NCI-H524 (cell line): ENCODE measurements at regions not wholly inside any gene's neighbourhood (a gene's known extent, or its start where the extent isn't known, plus 50 kb on each side); places are given as distances from the start of the nearest gene placed in this dataset.
"Not testable (repeated sequence)": the region's sequence is repeated elsewhere in the genome, so short reads cannot be mapped to it uniquely, and the experiment has no call there.

ENCODE experiments used
- DNase-seq, 2 experiments: peaks; one replicate each; lab custom pipeline; 2025; lab: John Stamatoyannopoulos, UW

DNA sequence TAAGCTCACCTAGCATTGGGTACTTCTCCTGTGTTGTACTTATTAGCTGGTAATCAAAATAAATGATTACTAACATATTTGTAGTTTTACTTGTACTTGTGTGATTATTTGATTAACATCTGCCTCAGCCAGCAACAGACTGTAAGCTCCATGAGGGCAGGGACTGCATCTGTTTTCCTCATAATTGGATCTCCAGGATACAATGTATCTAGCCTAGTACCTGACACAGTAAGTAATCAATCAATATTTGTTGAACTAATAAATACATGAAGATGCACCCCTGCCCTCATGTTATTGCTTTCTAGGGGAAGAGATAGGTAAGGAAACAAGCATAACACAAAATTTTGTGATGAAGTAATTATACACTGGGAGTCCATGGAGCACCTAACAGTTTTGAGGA is 101.5 kb downstream of the TENT5C start:
- no peak for DNase-seq

DNA sequence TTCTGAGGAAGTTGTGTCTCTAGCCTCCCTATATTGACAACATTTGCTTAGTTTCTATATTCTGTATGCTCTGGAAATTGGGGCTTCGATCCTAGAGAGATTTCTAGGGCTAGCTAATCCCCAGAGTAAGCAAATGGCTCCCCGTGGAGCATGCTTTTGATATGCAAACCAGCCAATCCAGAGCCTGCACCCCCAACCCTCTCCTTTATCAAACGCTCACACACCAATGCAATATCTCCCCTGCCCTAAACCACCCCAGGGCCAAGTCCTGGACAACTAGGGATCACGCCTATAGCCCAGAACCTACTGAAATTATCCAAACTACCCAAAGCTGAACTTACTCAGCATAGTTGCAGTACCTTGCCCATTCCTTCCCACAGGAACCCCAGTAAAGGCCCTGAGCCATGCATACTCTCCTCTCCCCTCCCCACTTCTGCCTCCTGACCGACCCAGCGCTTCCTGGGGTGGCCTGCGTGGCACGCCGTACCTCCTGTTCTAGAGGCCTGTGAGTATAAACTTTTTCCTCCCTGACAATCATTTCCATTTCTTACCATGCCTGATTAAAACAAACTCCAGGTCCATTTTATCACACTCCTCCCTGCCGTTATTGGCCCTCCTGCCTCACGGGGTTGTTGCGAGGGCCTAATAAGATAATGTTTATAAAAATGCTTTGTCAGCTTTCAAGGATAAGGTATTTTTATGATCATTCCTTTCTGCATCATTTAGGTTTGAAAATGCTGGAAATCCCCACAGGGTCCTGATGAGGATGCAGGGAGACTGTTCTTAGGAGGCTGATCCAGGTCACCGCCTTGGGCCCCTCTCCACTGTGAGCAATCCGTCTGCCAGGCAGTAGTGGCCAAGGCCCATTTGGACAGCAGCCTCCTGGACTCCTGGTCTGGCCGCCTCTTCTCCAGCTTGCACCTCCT is 102.7 kb downstream of the TENT5C start:
- no peak for DNase-seq

DNA sequence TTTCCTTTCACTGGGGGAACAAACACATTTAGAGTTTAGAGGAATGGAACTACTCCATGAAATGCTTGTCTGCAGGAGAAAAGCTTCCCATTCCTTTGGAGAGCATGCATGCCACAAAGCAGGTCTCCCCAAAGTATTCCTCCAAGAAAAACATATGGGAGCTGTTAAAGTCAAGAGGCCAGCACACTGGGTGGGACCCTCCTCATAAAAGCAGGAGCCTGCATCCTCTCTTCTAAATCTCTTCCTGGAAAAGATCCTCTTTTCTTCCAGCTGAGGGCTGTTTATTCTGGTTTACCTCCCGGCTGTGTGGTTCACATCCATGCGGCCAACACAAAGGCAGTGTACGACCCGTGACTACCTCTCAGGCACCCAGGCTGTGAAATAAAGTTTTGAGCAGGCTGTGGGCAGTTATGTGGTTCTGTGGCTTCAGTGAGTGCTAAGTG is 103.4 kb downstream of the TENT5C start:
- no peak for DNase-seq

DNA sequence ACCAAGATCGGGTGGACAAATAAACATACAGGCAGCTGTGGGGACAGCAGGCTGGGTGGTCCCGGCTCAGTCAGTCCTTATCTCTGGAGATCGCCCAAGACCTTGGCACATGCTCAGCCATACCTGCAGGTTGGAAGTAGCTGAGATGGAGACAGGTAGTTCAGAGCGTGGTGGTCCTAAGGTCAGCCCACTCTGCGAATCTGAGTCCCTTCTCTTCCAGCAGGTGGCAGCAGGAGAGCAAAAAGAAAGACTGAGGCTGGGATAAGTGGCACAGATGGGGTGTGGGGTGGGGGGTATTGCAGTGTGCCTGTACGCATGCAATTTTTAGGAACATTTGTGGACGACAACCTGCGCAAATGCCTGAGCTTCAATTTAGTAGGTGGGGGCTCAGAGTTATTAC is 104.9 kb downstream of the TENT5C start:
- peak in 1 of 2 experiments; percentile 25 for DNase-seq

DNA sequence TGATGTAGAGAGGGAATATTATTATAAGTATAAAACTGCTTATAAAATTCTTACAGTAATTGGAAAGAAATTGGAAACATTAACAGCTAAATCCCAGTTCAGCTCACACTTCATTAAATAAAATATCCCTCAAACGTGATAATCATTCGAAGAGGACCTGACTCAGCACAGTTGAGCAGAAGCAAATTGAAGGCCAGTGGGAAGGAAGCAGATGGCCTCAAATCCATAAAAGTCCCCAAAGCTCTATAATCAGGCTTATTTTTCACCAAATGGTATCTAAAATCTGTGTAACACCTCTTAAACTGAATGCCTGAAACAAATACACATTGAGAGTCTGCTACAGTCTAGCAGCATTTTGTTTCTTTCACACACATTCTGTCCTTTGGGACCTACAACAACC is 106.8 kb downstream of the TENT5C start:
- DNase-seq = peak; percentile 49 to 66

DNA sequence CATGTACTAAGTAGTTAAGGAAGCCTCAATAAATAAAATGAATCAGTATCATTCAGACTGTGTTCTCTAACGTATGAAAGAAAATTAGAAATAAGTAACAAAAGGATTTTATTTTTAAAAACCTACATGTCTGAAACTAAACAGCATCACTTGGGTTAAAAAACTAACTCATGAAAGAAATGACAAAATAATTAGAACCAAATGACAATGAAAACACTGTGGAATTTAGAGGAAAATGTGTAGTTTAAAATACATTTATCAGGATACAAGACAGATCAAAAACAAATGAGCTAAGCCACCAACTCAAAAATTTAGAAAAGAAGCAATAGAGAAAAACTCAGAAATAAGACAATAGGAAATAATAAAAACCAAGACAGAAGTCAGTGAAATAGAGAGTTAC is 108.7 kb downstream of the TENT5C start:
- no peak for DNase-seq

DNA sequence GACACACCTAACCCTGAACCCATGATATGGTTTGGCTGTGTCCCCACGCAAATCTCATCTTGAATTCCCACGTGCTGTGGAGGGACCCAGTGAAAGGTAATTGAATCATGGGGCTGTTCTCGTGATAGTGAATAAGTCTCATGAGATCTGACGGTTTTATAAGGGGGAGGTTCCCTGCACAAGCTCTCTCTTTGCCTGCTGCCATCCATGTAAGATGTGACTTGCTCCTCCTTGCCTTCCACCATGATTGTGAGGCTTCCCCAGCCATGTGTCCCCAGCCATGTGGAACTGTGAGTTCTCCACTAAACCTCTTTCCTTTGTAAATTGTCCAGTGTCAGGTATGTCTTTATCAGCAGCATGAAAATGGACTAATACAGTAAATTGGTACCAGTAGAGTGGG is 110.2 kb downstream of the TENT5C start:
- not testable (repeated sequence) for DNase-seq

DNA sequence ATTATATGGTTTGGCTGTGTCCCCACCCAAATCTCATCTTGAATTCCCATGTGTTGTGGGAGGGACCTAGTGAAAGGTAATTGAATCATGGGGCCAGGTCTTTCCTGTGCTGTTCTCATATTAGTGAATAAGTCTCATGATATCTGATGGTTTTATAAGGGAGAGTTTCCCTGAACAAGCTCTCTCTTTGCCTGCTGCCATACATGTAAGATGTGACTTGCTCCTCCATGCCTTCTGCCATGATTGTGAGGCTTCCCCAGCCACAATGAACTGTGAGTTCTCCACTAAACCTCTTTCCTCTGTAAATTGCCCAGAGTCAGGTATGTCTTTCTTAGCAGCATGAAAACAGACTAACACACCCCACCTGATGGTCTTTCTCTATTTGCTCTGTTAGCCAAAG is 112.1 kb downstream of the TENT5C start:
- DNase-seq = not testable (repeated sequence)

DNA sequence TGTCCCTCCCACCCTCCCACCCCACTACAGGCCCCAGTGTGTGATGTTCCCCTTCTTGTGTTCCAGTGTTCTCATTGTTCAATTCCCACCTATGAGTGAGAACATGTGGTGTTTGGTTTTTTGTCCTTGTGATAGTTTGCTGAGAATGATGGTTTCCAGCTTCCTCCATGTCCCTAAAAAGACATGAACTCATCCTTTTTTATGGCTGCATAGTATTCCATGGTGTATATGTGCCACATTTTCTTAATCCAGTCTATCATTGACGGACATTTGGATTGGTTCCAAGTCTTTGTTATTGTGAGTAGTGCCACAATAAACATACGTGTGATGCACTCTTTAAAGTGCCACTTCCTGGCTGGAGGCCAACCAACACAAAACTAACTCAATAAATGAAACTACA is 112.7 kb downstream of the TENT5C start:
- DNase-seq = not testable (repeated sequence)

DNA sequence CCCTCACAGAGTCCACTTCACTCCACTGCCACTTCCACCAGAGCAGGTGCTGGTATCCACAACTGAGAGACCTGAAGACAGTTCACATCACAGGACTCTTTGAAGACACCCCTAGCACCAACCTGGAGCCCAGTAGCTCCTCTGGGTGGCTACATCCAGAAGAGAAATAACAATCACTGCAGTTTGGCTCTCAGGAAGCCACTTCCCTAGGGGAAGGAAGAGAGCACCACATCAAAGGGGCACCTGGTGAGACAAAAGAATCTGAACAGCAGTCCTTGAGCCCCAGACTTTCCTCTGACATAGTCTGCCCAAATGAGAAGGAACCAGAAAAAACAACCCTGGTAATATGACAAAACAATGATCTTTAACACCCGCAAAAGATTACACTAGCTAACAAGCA is 113.2 kb downstream of the TENT5C start:
- DNase-seq = no peak

DNA sequence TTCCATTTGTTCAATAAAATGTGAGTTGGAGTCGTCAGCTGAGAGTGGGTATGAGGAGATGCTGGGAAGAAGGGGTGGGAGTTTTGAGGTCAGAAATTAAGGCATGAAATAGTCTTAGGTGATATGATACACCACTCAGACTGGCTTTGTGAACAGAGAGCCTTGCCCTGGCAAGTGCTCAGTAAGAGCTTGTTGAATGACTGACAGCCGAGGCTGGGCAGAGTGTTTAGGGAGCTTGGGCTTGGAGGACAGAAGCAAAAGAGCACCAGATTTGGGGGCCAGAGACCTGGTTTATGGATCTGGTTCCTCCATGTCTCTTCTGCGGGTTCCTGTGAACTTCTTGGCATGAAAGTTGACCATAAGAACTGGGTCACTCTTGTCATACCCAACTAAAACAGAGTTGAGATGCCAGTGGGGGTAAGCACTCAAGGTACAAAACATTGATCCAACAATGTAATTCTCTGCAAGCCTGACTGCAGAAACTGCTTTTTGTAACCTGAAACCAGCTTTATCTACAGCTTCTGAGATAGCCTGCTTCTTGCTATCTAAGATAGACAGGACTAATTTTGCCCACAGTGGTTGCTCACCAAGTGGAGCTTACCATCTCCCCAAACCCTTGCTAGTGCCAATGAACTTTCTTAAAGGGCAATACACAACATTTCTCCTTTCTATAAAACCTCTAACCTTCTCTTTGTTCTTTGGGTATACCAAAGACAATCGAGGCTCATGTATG is 126.4 kb downstream of the TENT5C start:
- DNase-seq = no peak

DNA sequence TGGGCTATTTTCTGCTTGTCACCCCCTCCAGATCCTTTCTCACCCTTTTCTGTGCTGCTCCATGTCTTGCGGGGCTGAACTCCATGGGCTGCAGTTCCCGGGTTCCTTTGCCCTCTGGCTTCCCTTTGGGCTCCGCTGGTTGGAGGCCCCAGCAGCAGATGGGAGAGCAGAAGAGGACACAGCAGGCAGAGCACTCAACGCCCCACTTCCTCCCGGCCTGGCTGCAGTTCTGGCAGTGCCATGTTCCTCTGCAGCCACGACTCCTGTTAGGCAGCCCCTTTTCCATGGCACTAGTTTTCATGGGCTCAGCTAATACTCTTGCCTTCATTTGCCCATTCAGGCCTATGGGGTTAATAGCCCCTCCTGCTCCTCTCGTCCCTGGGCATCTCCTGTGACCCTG is 127.1 kb downstream of the TENT5C start:
- DNase-seq = no peak

DNA sequence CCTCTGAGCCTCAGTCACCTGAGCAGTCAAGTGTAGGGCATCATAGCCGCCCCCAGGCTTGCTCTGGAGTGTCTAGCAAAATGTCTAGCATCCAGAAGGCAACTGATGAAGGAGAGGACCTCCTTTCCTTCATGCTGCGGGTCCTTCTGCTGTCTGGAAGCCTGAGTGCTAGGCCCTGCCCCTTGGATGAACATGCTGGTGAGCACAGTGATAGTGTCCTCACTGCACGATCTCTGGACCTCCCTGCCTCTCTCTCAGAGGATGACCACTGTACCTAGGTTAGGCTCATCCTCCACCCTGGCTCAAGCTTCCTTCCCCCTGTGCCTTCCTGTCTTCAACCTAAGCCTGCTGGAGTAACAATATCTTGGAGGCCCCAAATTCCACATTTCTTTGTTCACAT is 128.6 kb downstream of the TENT5C start:
- DNase-seq = no peak

DNA sequence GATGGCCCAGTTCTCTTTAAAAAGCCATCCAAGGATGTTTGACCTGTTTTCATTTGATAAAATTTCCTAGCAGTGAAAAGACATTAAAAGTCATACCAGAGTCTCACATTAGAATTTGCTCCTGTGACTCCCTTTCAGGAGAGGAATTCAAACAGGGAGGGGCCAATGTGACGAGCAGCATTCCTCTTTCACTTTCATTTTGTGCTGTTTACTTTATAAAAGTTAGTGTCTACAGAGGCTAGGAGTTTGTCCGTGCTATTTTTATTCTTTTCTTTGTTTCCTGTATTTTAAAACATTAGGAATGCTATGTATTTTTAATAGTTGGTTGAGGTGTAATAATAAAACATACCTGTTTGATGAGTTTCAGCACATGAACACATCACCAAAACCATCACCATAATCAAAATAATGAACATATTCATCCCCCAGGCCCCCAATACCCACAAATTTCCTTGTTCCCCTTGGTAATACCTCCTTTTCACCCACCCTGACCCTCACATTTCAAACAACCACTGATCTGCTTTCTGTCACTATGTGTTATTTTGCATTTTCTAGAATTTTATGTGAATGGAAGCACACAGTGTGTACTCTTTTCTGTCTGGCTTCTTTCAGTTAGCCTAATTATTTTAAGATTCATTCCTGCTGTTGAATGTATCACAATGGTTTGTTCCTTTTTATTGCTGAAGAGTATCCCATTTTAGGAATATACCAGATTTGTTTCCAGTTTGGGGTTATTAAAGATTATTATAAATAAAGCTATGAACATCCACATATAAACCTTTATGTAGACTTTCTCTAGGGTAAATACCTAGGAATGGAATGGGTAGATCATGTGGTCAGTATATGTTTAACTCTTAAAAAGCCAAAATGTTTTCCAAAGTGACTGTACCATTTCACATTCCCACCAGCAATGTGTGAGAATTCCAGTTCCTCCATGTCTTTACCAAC is 129.5 kb downstream of the TENT5C start:
- no peak for DNase-seq

DNA sequence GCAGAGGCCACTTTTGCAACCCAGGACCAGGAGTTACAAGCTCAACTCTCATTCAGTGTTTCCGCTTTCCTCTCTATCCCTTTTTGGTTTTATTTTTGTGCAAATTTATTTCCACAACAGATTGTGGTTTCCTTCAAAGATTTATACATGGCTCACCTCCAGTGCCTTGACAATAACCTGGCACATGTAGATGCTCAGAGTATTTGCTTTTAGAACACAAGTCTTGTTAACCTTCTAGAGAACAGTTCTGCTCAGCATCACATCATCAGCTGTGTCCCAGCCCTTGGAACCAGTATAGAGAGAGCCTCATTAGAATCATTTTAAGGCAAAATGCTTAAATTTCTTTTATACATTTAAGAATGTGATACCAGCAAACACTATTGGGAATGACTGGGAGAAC is 133.7 kb downstream of the TENT5C start:
- no peak for DNase-seq

DNA sequence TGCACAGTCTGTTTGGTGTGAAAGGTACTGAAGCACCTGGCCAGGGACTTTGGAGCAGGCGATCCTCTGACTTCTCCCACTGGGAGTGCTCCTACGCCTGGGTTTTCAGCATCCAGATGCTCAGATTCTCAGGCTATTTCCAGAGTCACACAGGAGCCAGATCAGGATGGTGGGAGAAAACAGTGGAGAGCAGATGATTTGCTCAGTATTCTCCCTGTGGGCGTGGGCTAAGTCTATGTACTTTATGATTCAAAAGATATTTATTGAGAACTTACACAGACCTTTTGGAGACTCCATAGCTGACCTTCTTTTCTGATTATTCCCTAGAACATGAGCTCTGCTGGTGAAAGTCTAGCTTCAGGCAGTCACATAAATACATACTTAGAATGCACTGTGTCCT is 134.6 kb downstream of the TENT5C start:
- no peak for DNase-seq

DNA sequence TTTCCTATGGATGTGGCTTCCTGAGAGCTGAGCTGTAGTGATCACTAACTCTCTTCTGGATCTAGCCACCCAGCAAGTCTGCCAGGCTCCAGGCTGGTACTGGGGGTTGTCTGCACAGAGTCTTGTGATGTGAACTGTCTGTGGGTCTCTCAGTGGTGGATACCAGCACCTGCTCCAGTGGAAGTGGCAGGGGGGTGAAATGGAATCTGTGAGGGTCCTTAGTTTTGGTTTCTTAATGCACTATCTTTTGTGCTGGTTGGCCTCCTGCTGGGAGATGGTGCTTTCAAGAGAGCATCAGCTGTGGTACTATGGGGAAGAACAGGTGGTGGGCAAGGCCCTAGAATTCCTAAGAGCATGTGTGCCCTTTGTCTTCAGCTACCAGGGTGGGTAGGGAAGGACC is 140.7 kb downstream of the TENT5C start:
- not testable (repeated sequence) for DNase-seq

DNA sequence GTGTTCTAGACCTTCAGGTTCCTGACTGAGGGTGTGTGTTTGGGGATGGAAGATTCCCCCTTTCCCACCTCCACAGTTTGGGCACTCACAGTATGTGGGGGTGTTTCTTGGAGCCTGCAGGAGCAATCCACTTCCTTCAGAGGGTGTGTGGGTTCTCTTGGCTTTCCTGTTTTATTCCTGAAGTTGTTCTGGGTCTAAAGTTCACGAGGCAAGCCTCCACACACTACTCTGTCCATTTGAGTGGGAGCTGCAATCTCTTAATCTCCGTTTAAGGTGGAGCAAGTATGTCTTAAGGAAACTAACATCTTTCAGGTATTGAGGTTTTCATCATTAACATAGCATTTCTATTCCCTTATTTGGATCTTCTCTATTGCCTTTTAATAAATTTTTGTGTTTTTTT is 141.8 kb downstream of the TENT5C start:
- DNase-seq = no peak

DNA sequence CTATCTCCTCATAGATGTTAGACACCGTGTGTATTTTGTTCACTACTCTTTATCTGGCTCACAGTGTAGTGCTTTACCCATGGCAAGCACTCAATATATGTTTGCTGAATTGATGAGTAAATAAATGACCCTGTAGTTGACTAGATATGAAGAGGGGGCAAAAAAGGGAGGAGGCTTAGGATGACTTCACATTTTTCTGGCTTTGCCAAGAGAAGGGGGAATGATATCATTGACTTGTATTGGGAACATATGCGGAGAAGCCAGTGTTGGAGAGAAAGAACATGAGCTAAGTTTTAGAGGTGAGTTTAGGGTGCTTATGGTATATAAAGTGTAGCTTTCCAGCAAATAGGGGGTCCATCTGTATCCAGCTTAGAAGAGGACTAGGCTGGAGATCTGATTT is 145.5 kb downstream of the TENT5C start:
- DNase-seq = no peak

DNA sequence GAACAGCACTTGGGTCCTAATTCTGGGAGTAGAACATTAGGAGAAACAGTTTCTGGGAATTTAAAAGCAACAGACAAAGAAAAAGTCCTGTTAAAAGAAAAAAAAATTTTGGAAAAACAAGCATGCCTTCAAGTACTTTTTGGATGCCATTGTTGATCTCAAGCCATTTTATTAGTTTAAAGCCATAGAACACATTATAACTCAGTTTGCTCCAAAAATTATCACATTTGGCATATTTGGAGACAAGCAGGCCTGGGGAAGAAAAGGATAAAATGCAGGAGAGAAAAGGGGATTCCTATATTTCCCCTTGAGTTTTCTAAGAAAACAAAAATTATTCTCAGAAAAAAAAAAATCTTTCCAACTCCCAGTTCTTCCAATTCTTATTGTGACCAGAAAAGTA is 146.8 kb downstream of the TENT5C start:
- DNase-seq = no peak

DNA sequence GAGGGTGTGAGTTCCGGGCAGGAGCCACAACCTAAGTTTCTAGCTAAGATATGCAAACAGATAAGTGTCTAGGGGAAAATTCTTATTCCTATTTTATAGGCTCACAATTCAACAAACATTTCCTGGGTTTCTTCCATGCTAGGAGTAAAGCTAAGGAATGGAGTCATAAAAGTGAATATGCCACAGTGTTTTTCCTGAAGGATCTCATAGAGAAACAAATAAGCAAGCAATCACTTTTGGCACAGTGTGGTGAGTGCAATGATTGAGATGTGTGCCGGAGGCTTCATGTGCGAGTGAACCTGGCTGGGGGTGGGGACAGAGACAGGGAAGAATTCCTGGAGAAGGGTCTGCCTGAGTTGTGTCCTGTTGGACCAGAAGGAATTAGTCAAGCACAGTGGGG is 147.4 kb downstream of the TENT5C start:
- no peak for DNase-seq

DNA sequence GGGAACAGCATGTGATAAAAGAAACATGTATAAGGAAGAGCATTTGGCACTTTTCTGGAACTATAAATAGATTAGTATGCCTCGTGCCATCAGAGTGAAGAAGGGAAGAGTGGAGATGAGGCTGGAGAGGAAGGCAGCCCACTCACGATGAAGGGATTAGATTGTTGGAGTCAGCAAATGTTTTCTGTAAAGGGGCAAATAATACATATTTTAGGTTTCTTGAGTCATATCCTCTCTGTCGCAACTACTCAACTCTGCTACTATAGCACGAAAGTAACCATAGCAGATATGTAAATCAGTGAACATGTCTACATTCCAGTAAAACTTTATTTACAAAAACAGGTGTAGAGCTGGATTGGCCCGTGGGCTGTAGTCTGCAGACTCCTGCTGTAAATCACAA is 147.8 kb downstream of the TENT5C start:
- DNase-seq = no peak
